ENCODE measurements at regions not wholly inside any gene's neighbourhood (a gene's known extent, or its start where the extent isn't known, plus 50 kb on each side); places are given as distances from the start of the nearest gene placed in this dataset.

GRCh38 chr22:47270463-47271135, 508.1 kb downstream of the TBC1D22A start:
- Mint-ChIP-seq H3K4me1 (no peaks in the 10 kb centered on the region), H3K27me3 (ENCODE audit: insufficient read depth, low read depth, poor library complexity) (peaks cover 3% of the 10 kb centered on the region), H3K4me3 (no peak overlapping the region), H3K36me3 (ENCODE audit: low read depth) (peaks cover 22% of the 10 kb centered on the region; the same call in 2 of the 3 replicates), H3K9me3 (peaks cover 100% of the 10 kb centered on the region), H3K27ac (no peak overlapping the region)
- H3F3A ChIP-seq (replicated peaks; ENCODE audit: low read depth), result no peaks in the 10 kb centered on the region
- TF ChIP-seq ZNF462 (CRISPR knock-in tag; IDR thresholded peaks at IDR 0.05) (no peak), CREB1 (CRISPR knock-in tag; IDR thresholded peaks at IDR 0.05; ENCODE audit: low read depth) (no peak), ZNF114 (CRISPR knock-in tag; IDR thresholded peaks at IDR 0.05) (no peak), CTCF (conservative IDR thresholded peaks at IDR 0.05; ENCODE audit: low read depth in 2 of 2) (no peak), EZH2 (IDR thresholded peaks at IDR 0.05; ENCODE audit: low read depth, unreplicated experiment) (no peak), STAT1 (IDR thresholded peaks at IDR 0.05; ENCODE audit: unreplicated experiment) (no peak), ZNF331 (CRISPR knock-in tag; IDR thresholded peaks at IDR 0.05; ENCODE audit: low read depth) (no peak), JUNB (IDR thresholded peaks at IDR 0.05; ENCODE audit: unreplicated experiment) (no peak), NANOG (IDR thresholded peaks at IDR 0.05; ENCODE audit: borderline replicate concordance) (no peak), ETS1 (IDR thresholded peaks at IDR 0.05) (no peak), EZH2phosphoT487 (IDR thresholded peaks at IDR 0.05; ENCODE audit: unreplicated experiment) (no peak), POLR2AphosphoS5 (IDR thresholded peaks at IDR 0.05; ENCODE audit: low read depth) (no peak)
- TF ChIP-seq, protein P1, sequence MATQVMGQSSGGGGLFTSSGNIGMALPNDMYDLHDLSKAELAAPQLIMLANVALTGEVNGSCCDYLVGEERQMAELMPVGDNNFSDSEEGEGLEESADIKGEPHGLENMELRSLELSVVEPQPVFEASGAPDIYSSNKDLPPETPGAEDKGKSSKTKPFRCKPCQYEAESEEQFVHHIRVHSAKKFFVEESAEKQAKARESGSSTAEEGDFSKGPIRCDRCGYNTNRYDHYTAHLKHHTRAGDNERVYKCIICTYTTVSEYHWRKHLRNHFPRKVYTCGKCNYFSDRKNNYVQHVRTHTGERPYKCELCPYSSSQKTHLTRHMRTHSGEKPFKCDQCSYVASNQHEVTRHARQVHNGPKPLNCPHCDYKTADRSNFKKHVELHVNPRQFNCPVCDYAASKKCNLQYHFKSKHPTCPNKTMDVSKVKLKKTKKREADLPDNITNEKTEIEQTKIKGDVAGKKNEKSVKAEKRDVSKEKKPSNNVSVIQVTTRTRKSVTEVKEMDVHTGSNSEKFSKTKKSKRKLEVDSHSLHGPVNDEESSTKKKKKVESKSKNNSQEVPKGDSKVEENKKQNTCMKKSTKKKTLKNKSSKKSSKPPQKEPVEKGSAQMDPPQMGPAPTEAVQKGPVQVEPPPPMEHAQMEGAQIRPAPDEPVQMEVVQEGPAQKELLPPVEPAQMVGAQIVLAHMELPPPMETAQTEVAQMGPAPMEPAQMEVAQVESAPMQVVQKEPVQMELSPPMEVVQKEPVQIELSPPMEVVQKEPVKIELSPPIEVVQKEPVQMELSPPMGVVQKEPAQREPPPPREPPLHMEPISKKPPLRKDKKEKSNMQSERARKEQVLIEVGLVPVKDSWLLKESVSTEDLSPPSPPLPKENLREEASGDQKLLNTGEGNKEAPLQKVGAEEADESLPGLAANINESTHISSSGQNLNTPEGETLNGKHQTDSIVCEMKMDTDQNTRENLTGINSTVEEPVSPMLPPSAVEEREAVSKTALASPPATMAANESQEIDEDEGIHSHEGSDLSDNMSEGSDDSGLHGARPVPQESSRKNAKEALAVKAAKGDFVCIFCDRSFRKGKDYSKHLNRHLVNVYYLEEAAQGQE (IDR thresholded peaks at IDR 0.05; ENCODE audit: unreplicated experiment), result no peak
- H3K4me3 ChIP-seq, result no peak overlapping the region
- H3K9me2 ChIP-seq (ENCODE audit: insufficient read depth), result no peaks in the 10 kb centered on the region
- no peaks in the 10 kb centered on the region for H4K20me1 ChIP-seq (replicated peaks; ENCODE audit: insufficient read depth)
- no peaks in the 10 kb centered on the region for H3K4me1 ChIP-seq (ENCODE audit: insufficient read depth)
- no peaks in the 10 kb centered on the region for H3K79me2 ChIP-seq (replicated peaks; ENCODE audit: insufficient read depth)
- no peaks in the 10 kb centered on the region for H3K36me3 ChIP-seq (ENCODE audit: insufficient read depth)
- H3K27ac ChIP-seq (ENCODE audit: low read depth), result no peak overlapping the region
- H3K27me3 ChIP-seq (ENCODE audit: insufficient read depth), result no peaks in the 10 kb centered on the region
- no peak overlapping the region for H3K4me2 ChIP-seq
- DNase-seq (ENCODE audit: low spot score) (no peak), ATAC-seq (no peak)
- no peak overlapping the region for H2AFZ ChIP-seq

All from GM23338 (cell line).